MCF 10A (cell line): ENCODE measurements at regions not wholly inside any gene's neighbourhood (a gene's known extent, or its start where the extent isn't known, plus 50 kb on each side); places are given as distances from the start of the nearest gene placed in this dataset.

Experiments used
- BruUV-seq: library from RNA; stranded (reverse); fragments of 400-500 nt; replicated peaks from 2 replicates; lab custom pipeline; 2021; lab: Mats Ljungman, UMichigan
- CTCF ChIA-PET: fragments of 300-600 bp; sonication (Branson Sonifier 250); formaldehyde crosslinking; extraction: SDS; loops from one replicate; lab custom pipeline; 2021; ENCODE audit warnings: antibody characterized with exemption, inconsistent platforms; lab: Yijun Ruan, JAX
- POLR2A ChIA-PET: fragments of 300-600, 350-650 bp; sonication (Branson Sonifier 250); formaldehyde crosslinking; extraction: SDS; loops from one replicate; lab custom pipeline; 2020; ENCODE audit warnings: antibody characterized with exemption, inconsistent platforms; lab: Yijun Ruan, JAX
- DNase-seq: peaks from one replicate; pipeline ENCODE4 v3.0.0-alpha.2; 2018; ENCODE audit not compliant: unreplicated experiment
- H3K27ac Mint-ChIP-seq: one replicate; pipeline ENCODE4 v1.8.0; 2022; ENCODE audit warnings: mild to moderate bottlenecking, low read depth, mixed read lengths; ENCODE audit not compliant: unreplicated experiment
- H3K27me3 Mint-ChIP-seq: one replicate; pipeline ENCODE4 v1.8.0; 2022; ENCODE audit warnings: mixed read lengths; ENCODE audit not compliant: insufficient read depth, unreplicated experiment
- H3K36me3 Mint-ChIP-seq: one replicate; pipeline ENCODE4 v1.8.0; 2022; ENCODE audit warnings: mild to moderate bottlenecking, moderate library complexity, mixed read lengths; ENCODE audit not compliant: insufficient read depth, unreplicated experiment
- H3K4me1 Mint-ChIP-seq: one replicate; pipeline ENCODE4 v1.8.0; 2022; ENCODE audit warnings: mixed read lengths; ENCODE audit not compliant: insufficient read depth, unreplicated experiment
- H3K4me3 Mint-ChIP-seq: one replicate; pipeline ENCODE4 v1.8.0; 2022; ENCODE audit warnings: mild to moderate bottlenecking, moderate library complexity, mixed read lengths; ENCODE audit not compliant: unreplicated experiment
- H3K9me3 Mint-ChIP-seq: one replicate; pipeline ENCODE4 v1.8.0; 2022; ENCODE audit warnings: mixed read lengths; ENCODE audit not compliant: unreplicated experiment
- CTCF ChIP-seq: fragments of 200-600 bp; IDR thresholded peaks from one replicate; pipeline ENCODE4 v1.8.0; 2022; ENCODE audit warnings: antibody characterized with exemption, mild to moderate bottlenecking; ENCODE audit not compliant: unreplicated experiment
- intact Hi-C: fragments of 100-400 bp; cut with micrococcal nuclease; formaldehyde crosslinking; loops from 2 replicates; pipeline ENCODE4 v1.14.1; 2022

- Mint-ChIP-seq H3K4me3 (no peak overlapping the region), H3K4me1 (no peaks in the 10 kb centered on the region), H3K27ac (no peak overlapping the region), H3K27me3 (no peaks in the 10 kb centered on the region), H3K36me3 (no peaks in the 10 kb centered on the region), H3K9me3 (peaks cover 8% of the 10 kb centered on the region)
- ChIA-PET CTCF (no interaction called here), POLR2A (no interaction called here)
- intact Hi-C loops = no loop called here
- no peak for TF ChIP-seq CTCF
- no peak for DNase-seq
- no TSS peak for BruUV-seq
Observed at GRCh38 chr6:85936916-85937315, 294.2 kb upstream of the SYNCRIP start.

- no peaks in the 10 kb centered on the region for H3K4me1 Mint-ChIP-seq
- DNase-seq = peak; percentile 71
- intact Hi-C loops = loop anchor here (1.0 kb wide), 5 partner anchors 252 to 1106 kb away; partner anchors contain the start of gene HTR1E
- no peak overlapping the region for H3K4me3 Mint-ChIP-seq
- no peaks in the 10 kb centered on the region for H3K27me3 Mint-ChIP-seq
- ChIA-PET POLR2A (no interaction called here), CTCF (interaction anchor here (0.6 to 3.2 kb wide), 40 partner anchors 11 to 1898 kb away, joined by 3 to 16 read pairs (median 4); no protein-coding TSS in a partner anchor)
- H3K9me3 Mint-ChIP-seq = no peaks in the 10 kb centered on the region
- BruUV-seq = no TSS peak
- peak; percentile 72 for TF ChIP-seq CTCF
- no peaks in the 10 kb centered on the region for H3K36me3 Mint-ChIP-seq
- H3K27ac Mint-ChIP-seq = no peak overlapping the region
Observed at GRCh38 chr6:85923013-85923430, 280.3 kb upstream of the SYNCRIP start.

- ChIA-PET CTCF (interaction anchor here (0.6 to 3.2 kb wide), 8 partner anchors 9 to 1108 kb away, joined by 3 to 16 read pairs (median 5); partner anchors contain the start of gene HTR1E), POLR2A (interaction anchor here (0.6 to 2.1 kb wide), 2 partner anchors 242 to 1895 kb away, joined by 3 to 5 read pairs; no protein-coding TSS in a partner anchor)
- intact Hi-C loops = no loop called here
- TF ChIP-seq CTCF = no peak
- BruUV-seq = no TSS peak
- H3K4me3 Mint-ChIP-seq = no peak overlapping the region
- no peaks in the 10 kb centered on the region for H3K9me3 Mint-ChIP-seq
- DNase-seq = peak; percentile 55
- H3K4me1 Mint-ChIP-seq = no peaks in the 10 kb centered on the region
- H3K36me3 Mint-ChIP-seq = no peaks in the 10 kb centered on the region
- H3K27ac Mint-ChIP-seq = no peak overlapping the region
- no peaks in the 10 kb centered on the region for H3K27me3 Mint-ChIP-seq
Observed at GRCh38 chr6:85920782-85921181, 278.1 kb upstream of the SYNCRIP start.

GRCh38 chr6:85917522-85917921 lies 274.8 kb upstream of the SYNCRIP start:
- BruUV-seq = no TSS peak
- no peaks in the 10 kb centered on the region for H3K4me1 Mint-ChIP-seq
- ChIA-PET CTCF (interaction anchor here (0.6 kb wide), 1 partner anchor 260 kb away, joined by 3 read pairs; no protein-coding TSS in a partner anchor), POLR2A (interaction anchor here (0.6 to 1.0 kb wide), 2 partner anchors 17 to 523 kb away, joined by 3 read pairs; no protein-coding TSS in a partner anchor)
- H3K4me3 Mint-ChIP-seq = no peak overlapping the region
- intact Hi-C loops = no loop called here
- no peak for TF ChIP-seq CTCF
- H3K27ac Mint-ChIP-seq = no peak overlapping the region
- no peaks in the 10 kb centered on the region for H3K27me3 Mint-ChIP-seq
- H3K9me3 Mint-ChIP-seq = no peaks in the 10 kb centered on the region
- H3K36me3 Mint-ChIP-seq = no peaks in the 10 kb centered on the region
- no peak for DNase-seq
